IMR-90 (cell line): ENCODE measurements at regions not wholly inside any gene's neighbourhood (a gene's known extent, or its start where the extent isn't known, plus 50 kb on each side); places are given as distances from the start of the nearest gene placed in this dataset.

Experiments
- BHLHE40 ChIP-seq: fragments of 150-350 bp; IDR thresholded peaks from 2 replicates; pipeline ENCODE4 v1.6.1; 2016; ENCODE audit warnings: mild to moderate bottlenecking, low read depth, low read length
- MAZ ChIP-seq: IDR thresholded peaks from 2 replicates; pipeline ENCODE4 v1.6.1; 2012; ENCODE audit warnings: low read depth, mild to moderate bottlenecking, low read length, improper control_type of control experiment, moderate library complexity, borderline replicate concordance
- RAD21 ChIP-seq: IDR thresholded peaks from 2 replicates; pipeline ENCODE4 v1.6.1; 2012; ENCODE audit warnings: low read length, improper control_type of control experiment
- RFX5 ChIP-seq: IDR thresholded peaks from 2 replicates; pipeline ENCODE4 v1.8.0; 2012; ENCODE audit warnings: low read depth, mild to moderate bottlenecking, low read length, moderate library complexity
- TF ChIP-seq, protein P1 (sequence below): conservative IDR thresholded peaks from 2 replicates; pipeline ENCODE4 v1.5.1; 2012; ENCODE audit warnings: mild to moderate bottlenecking, low read depth, low read length, improper control_type of control experiment
- TF ChIP-seq, protein P2 (sequence below): fragments of 150-350 bp; IDR thresholded peaks from 2 replicates; pipeline ENCODE4 v1.6.1; 2017; ENCODE audit warnings: mild to moderate bottlenecking, antibody characterized with exemption, low read length, low read depth

DNA sequence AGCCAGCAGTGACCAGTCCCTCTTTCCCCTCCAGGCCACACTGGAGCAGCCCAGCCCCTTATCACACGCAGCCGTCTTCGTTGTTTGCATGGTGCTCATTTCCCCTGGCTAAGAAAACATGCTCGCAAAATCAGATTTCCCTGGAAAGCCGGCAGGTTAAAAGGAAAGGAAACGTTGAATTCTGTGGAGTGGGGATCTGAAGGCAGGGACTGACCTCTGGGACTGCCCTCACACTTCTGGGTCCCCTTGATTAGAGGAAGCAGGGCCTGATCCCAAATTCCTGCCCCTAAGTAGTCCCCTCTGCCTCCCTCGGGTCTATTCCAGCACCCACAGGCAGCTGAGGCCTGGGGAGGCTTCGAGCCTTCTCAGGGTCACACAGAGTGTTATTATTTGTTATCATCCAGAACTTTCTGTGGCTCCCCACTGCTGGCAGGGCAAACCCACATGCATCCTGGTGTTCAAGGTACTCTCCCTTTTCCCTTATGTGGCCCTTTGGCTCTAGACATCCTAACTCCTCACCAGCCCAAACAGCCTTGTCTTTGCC lies 125.2 kb upstream of the ZBTB40 start:
- TF ChIP-seq, protein P1, sequence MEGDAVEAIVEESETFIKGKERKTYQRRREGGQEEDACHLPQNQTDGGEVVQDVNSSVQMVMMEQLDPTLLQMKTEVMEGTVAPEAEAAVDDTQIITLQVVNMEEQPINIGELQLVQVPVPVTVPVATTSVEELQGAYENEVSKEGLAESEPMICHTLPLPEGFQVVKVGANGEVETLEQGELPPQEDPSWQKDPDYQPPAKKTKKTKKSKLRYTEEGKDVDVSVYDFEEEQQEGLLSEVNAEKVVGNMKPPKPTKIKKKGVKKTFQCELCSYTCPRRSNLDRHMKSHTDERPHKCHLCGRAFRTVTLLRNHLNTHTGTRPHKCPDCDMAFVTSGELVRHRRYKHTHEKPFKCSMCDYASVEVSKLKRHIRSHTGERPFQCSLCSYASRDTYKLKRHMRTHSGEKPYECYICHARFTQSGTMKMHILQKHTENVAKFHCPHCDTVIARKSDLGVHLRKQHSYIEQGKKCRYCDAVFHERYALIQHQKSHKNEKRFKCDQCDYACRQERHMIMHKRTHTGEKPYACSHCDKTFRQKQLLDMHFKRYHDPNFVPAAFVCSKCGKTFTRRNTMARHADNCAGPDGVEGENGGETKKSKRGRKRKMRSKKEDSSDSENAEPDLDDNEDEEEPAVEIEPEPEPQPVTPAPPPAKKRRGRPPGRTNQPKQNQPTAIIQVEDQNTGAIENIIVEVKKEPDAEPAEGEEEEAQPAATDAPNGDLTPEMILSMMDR: no peak
- TF ChIP-seq, protein P2, sequence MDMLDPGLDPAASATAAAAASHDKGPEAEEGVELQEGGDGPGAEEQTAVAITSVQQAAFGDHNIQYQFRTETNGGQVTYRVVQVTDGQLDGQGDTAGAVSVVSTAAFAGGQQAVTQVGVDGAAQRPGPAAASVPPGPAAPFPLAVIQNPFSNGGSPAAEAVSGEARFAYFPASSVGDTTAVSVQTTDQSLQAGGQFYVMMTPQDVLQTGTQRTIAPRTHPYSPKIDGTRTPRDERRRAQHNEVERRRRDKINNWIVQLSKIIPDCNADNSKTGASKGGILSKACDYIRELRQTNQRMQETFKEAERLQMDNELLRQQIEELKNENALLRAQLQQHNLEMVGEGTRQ: no peak
- TF ChIP-seq RAD21 (no peak), BHLHE40 (no peak), RFX5 (no peak), MAZ (no peak)
